Endothelial cell of umbilical vein (primary cell): ENCODE measurements at regions not wholly inside any gene's neighbourhood (a gene's known extent, or its start where the extent isn't known, plus 50 kb on each side); places are given as distances from the start of the nearest gene placed in this dataset.

ENCODE experiments used
- BruUV-seq: library from RNA; stranded (reverse); fragments of 400-500 nt; replicated peaks from 2 replicates; lab custom pipeline; 2021; lab: Mats Ljungman, UMichigan
- CTCF ChIA-PET: fragments of 300-600, 350-600 bp; sonication (Branson Sonifier 250); formaldehyde crosslinking; loops from one replicate; lab custom pipeline; 2021; ENCODE audit warnings: antibody characterized with exemption, inconsistent platforms; lab: Charles Lee
- POLR2A ChIA-PET: fragments of 300-600, 350-600 bp; sonication (Branson Sonifier 250); formaldehyde crosslinking; loops from one replicate; lab custom pipeline; 2021; ENCODE audit warnings: antibody characterized with exemption, inconsistent platforms; lab: Charles Lee
- DNase-seq: peaks from one replicate; pipeline ENCODE4 v3.0.0-alpha.2; 2011; ENCODE audit warnings: low read depth, low spot score
- FAIRE-seq: peaks from 2 replicates; lab custom pipeline; 2011; peaks lifted over from hg19 to GRCh38; lab: Jason Lieb, UNC
- H2AFZ ChIP-seq: 2 replicates; pipeline ENCODE4 v1.6.0; 2012; ENCODE audit warnings: low read depth, low read length, control low read depth, inconsistent platforms
- H3K27ac ChIP-seq: 2 replicates; pipeline ENCODE4 v1.5.1; 2011; ENCODE audit warnings: low read depth, mild to moderate bottlenecking, control low read depth, low read length, moderate library complexity; ENCODE audit not compliant: insufficient read depth
- H3K27me3 ChIP-seq, 2 experiments: 2 replicates each; pipeline versions ENCODE4 v1.6.0 to v1.6.1; 2011; ENCODE audit warnings: low read length in 2 of 2, mixed read lengths in 1 of 2; ENCODE audit not compliant: control insufficient read depth in 2 of 2, insufficient read depth in 2 of 2
- H3K36me3 ChIP-seq, 2 experiments: 2 replicates in 1 of 2; 3 replicates in 1 of 2; pipeline ENCODE4 v1.5.1; 2011; ENCODE audit warnings: low read length in 2 of 2, mild to moderate bottlenecking in 1 of 2, moderate library complexity in 1 of 2; ENCODE audit not compliant: control insufficient read depth in 2 of 2, insufficient read depth in 2 of 2; ENCODE audit errors: extremely low read depth in 1 of 2
- H3K4me1 ChIP-seq: 3 replicates; pipeline ENCODE4 v1.5.1; 2011; ENCODE audit warnings: mild to moderate bottlenecking, low read length; ENCODE audit not compliant: control insufficient read depth, insufficient read depth; ENCODE audit errors: extremely low read depth
- H3K4me2 ChIP-seq: 2 replicates; pipeline ENCODE4 v1.6.1; 2011; ENCODE audit warnings: low read length, control low read depth, mixed read lengths; ENCODE audit not compliant: insufficient read depth
- H3K4me3 ChIP-seq, 3 experiments: fragments of 200-600 bp in 1 of 3; sonication (generic), shearing (Covaris generic) in 1 of 3; replicated peaks in 1 of 3; 2 replicates each; pipeline ENCODE4 v1.5.1; 2011 to 2016; ENCODE audit warnings: control low read depth in 3 of 3, low read length in 3 of 3, mild to moderate bottlenecking in 2 of 3, inconsistent platforms in 1 of 3, low read depth in 1 of 3, moderate library complexity in 1 of 3; ENCODE audit not compliant: insufficient read depth in 1 of 3
- H3K79me2 ChIP-seq: 2 replicates; pipeline ENCODE4 v1.6.0; 2012; ENCODE audit warnings: low read length, inconsistent platforms; ENCODE audit not compliant: control insufficient read depth, insufficient read depth
- H3K9ac ChIP-seq: replicated peaks from 2 replicates; pipeline ENCODE3; 2011; ENCODE audit warnings: low read length, control low read depth; ENCODE audit not compliant: insufficient read depth; ENCODE audit errors: extremely low read depth
- H3K9me1 ChIP-seq: replicated peaks from 3 replicates; pipeline ENCODE4 v1.6.0; 2011; ENCODE audit warnings: mild to moderate bottlenecking, low read length; ENCODE audit not compliant: control insufficient read depth, insufficient read depth; ENCODE audit errors: extremely low read depth
- H3K9me3 ChIP-seq: replicated peaks from 2 replicates; pipeline ENCODE4 v1.5.1; 2012; ENCODE audit warnings: low read length, inconsistent platforms; ENCODE audit not compliant: control insufficient read depth, insufficient read depth
- H4K20me1 ChIP-seq: replicated peaks from 2 replicates; pipeline ENCODE3; 2011; ENCODE audit warnings: mild to moderate bottlenecking, low read length; ENCODE audit not compliant: control insufficient read depth, insufficient read depth; ENCODE audit errors: extremely low read depth
- CTCF ChIP-seq, 2 donors: IDR thresholded peaks; 1 replicate in 1 of 2; 2 replicates in 1 of 2; pipeline ENCODE4 v1.5.1; 2011; ENCODE audit warnings: low read length in 2 of 2, mild to moderate bottlenecking in 2 of 2, moderate library complexity in 2 of 2, control low read depth in 1 of 2, inconsistent platforms in 1 of 2, low read depth in 1 of 2; ENCODE audit not compliant: insufficient read depth in 1 of 2; ENCODE audit errors: extremely low read depth in 1 of 2
- FOS ChIP-seq: IDR thresholded peaks from 2 replicates; pipeline ENCODE4 v1.6.1; 2011; ENCODE audit warnings: mild to moderate bottlenecking, low read length, moderate library complexity, borderline replicate concordance; ENCODE audit not compliant: insufficient read depth
- MAX ChIP-seq: IDR thresholded peaks from 2 replicates; pipeline ENCODE4 v1.6.1; 2011; ENCODE audit not compliant: insufficient read depth, insufficient read length
- POLR2AphosphoS5 ChIP-seq: IDR thresholded peaks from 2 replicates; pipeline ENCODE4 v1.6.1; 2012; ENCODE audit warnings: low read depth, mild to moderate bottlenecking, control low read depth, low read length, moderate library complexity; ENCODE audit not compliant: insufficient read depth
- dilution Hi-C: fragments of 300-500 bp; cut with MboI; formaldehyde crosslinking; loops from one replicate; pipeline ENCODE4 v1.15.0; 2019; ENCODE audit warnings: low sequenced_read_pairs; ENCODE audit not compliant: extremely low pct_ligation_motif_present
- intact Hi-C: fragments of 100-400 bp; cut with micrococcal nuclease; formaldehyde crosslinking; loops from one replicate; pipeline ENCODE4 v1.10.0; 2022

- no peak overlapping the region for H3K9ac ChIP-seq
- peaks cover 3% of the 10 kb centered on the region for H3K9me3 ChIP-seq
- no peaks in the 10 kb centered on the region for H3K79me2 ChIP-seq
- no peaks in the 10 kb centered on the region for H3K27me3 ChIP-seq
- dilution Hi-C loops (no loop called here), intact Hi-C loops (no loop called here)
- H3K36me3 ChIP-seq = no peaks in the 10 kb centered on the region
- DNase-seq (no peak), FAIRE-seq (no peak)
- no peak overlapping the region for H2AFZ ChIP-seq
- no peaks in the 10 kb centered on the region for H4K20me1 ChIP-seq
- H3K4me3 ChIP-seq = no peak overlapping the region
- TF ChIP-seq FOS (no peak), POLR2AphosphoS5 (no peak), CTCF (IDR thresholded peaks at IDR 0.05; ENCODE audit: extremely low read depth in 1 of 2, insufficient read depth in 1 of 2, low read depth in 1 of 2, low read length in 2 of 2) (no peak), MAX (no peak)
- ChIA-PET CTCF (no interaction called here), POLR2A (no interaction called here)
- BruUV-seq = no TSS peak
- no peaks in the 10 kb centered on the region for H3K4me1 ChIP-seq
- no peak overlapping the region for H3K27ac ChIP-seq
- H3K9me1 ChIP-seq = no peaks in the 10 kb centered on the region
- H3K4me2 ChIP-seq = no peak overlapping the region
Observed at GRCh38 chr16:73433731-73434307, 385.9 kb upstream of the ZFHX3 start.
